HG03103 (cell line): ENCODE measurements at regions not wholly inside any gene's neighbourhood (a gene's known extent, or its start where the extent isn't known, plus 50 kb on each side); places are given as distances from the start of the nearest gene placed in this dataset.

Experiments
- ATAC-seq: cut with Tn5 transposase; IDR thresholded peaks from one replicate; pipeline ENCODE4 v1.9.1; 2021; ENCODE audit warnings: low read depth; ENCODE audit not compliant: unreplicated experiment

DNA sequence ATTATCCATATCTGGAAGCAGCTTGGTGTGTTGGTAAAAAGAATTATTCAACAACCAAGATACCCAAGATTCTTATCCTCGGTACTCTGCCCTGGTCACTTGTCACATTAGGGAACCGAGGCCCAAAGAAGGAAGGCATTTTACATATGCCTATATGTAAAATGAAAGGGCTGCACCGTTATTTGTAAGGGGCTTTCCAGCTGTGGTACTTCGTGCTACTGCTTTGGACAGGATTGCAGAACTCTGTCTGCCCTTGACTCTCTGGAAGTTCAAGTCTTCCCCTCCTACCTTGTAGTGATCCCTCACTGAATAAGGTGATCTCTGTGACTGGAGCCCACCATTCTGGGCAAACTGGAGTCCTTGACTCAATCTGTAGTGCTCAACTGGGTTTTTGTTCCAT lies 198.9 kb upstream of the TOPAZ1 start:
- ATAC-seq, result no peak

DNA sequence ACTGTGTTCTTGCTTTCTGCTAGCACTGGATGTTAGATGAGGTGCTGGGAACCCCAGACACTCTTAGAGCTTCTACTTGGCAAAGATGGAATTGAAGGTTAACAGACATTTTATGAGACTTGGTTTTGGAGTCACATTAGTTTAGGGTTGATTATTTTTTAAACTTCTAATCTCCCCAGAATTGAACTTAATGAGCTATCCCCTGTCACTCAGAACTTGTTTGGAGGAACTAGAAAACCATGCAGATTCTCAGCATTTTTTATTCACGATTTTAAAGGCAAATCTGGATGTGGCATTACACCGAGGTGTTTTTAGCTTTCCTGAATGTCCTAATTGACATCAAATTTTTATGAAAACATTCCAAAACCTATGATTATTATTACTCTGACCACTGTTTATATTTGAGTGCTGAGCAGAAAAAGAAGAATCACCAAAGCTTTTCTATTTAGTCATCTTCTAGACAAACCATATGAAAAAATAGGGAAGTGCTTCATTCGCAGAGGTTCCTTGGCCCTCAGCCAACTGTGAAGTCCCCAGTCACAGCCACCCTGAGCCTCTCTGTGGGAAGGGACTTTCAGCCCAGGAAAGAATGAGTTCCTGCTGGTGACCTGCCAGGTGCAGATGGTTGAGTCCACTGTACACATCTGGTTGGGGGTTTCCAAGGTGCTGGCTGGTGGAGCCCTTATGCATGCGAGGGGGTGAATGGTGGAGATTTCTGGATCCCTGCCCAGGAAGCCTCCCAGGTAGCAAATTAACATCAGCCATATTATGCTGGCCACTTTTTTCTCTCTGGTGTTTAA lies 196.0 kb upstream of the TOPAZ1 start:
- peak; percentile 82 for ATAC-seq

DNA sequence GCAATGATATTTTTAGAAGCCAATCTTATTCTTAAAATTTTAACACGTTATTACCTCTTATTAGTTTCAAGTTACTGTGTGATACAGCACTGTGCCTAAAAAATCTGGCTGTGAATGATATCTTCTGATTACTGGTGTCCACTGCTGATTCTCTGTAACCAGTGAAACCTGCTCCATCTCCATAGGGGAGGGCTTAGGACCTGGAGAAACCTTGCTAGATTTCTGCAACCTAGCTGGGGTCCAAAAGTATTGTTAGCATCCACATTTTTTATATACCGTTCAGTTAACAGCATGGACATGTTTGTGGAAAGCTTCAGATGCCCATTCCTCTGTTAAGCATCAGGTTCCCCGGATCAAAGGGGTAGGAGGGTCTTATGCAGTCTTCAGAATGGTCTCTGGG lies 193.9 kb upstream of the TOPAZ1 start:
- ATAC-seq, result no peak

DNA sequence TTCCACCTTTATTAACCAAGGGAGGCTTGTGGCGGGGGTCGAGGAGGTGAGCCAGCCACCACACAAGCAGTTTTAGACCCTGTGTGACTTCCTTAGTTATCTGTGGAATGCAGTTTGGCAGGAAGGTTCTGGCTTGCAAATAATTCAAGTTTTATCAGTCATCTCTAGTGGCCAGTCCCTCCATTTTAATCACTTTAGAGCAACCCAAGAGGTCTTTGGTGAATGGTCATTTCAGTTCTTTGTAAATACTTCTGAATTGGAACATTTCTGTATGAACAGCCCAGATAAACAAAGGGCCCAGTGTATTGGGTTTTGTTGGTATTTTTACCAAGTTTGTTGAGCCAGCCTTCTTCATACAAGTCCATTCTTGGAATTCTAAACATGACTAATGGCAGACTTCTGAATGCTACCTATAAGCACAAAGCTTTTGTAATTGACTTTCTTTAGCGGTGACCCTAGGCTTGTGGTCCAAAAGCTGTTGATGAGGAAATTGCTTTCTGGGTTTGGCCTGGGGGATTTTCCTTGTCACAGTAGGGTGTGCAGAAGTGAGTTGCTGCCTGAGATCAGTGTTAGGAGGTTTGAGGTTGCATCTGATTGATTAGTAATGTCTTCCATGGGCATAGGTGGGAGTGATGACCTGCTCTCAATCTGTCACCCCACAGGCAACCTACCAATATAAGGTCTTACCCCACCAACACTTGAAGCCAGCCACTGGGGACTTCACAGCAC lies 193.3 kb upstream of the TOPAZ1 start:
- no peak for ATAC-seq

DNA sequence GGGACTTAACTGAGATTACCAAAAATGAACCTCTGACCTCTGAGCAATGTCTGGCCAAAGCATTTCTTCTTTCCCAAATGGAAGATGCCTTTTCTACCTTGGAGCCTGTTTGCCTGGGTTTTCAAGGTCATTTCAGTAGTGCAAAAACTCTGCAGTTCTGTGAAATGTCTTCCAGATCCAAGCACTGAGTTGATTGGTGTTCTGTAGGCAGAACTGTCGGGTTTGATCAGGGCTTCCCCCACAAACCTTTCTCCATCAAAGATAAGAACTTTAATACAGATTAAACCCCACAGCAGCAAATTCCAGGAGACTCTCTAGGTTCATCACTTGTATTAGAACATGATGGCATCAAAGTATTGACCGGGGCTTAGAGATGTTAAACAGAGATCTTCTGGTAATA lies 192.7 kb upstream of the TOPAZ1 start:
- ATAC-seq, result no peak

GRCh38 chr3:44050101-44050500 lies 191.6 kb upstream of the TOPAZ1 start:
- no peak for ATAC-seq

DNA sequence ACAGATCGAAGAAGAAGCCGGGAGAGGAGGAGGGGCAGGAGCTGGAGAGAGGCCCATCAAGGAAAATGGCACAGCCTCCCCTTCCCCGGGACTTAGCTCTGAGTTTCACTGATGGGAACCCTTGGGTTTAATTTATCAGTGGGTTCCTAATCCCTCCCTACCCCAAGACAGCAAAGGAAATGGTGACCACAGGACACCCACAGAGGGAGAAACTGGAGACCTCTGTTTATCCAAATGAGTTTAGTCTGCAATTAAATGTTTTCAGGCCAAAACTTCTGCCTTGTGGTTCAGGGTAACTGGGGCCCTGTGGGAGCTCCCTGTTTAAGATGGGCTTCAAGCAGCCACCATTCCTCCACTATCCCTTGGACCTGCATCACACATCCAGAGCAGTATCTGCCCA lies 190.8 kb upstream of the TOPAZ1 start:
- no peak for ATAC-seq

DNA sequence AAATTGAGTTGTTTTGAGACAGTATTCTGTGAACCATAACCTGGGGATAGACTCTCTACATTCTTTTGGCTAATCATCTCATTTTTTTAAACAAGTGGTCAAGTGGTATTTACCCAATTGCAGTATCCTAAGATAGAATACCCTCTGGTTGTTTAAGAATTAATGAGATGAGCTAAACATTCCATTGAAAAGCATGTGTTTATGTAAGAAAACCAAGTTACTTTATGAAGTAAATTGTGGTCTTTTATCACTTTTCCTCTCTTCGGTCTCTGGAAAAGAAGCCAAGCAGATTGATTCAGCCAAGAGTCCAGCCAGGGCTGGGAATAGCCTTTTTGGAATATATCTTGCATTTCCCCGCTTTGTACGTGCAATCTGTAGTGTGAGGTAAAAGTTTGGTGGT lies 185.7 kb upstream of the TOPAZ1 start:
- ATAC-seq, result no peak

DNA sequence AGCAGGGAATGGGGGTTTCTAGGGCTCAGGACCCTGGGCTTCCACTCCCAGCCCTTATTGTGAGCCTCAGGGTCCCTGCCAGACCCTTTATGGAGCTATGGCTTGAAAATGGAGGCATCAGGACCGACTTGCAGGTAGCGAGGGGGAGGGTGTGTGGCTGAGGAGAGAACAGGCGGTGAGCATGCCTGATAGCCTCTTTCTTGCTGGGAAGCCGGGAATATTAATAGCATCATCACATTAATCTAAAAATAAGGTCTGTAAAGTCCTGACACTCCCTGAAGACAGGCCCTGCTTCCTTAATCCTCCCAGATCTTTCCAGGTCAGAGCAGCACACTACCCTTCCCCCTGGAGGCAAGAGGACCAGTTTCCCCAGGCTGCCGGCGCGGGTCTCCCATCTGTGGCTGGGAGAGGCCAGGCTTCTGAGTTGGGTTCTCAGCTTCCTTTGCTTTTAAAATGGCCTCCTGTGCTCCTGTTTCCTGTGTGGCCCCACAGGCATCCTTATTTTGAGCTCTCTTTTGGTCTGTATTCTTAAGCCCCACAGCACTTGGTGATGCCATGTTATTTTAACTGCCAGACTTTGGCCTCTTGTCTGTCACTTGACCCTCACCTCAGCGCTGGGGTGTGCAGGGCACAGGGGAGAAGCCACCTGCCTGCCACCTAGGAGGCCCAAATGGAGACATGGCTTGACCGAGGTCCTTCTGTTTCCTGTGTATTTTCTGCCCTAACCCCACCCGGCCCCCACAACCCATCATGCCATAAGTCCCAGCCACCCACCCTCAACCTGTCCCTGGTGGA lies 185.0 kb upstream of the TOPAZ1 start:
- no peak for ATAC-seq

DNA sequence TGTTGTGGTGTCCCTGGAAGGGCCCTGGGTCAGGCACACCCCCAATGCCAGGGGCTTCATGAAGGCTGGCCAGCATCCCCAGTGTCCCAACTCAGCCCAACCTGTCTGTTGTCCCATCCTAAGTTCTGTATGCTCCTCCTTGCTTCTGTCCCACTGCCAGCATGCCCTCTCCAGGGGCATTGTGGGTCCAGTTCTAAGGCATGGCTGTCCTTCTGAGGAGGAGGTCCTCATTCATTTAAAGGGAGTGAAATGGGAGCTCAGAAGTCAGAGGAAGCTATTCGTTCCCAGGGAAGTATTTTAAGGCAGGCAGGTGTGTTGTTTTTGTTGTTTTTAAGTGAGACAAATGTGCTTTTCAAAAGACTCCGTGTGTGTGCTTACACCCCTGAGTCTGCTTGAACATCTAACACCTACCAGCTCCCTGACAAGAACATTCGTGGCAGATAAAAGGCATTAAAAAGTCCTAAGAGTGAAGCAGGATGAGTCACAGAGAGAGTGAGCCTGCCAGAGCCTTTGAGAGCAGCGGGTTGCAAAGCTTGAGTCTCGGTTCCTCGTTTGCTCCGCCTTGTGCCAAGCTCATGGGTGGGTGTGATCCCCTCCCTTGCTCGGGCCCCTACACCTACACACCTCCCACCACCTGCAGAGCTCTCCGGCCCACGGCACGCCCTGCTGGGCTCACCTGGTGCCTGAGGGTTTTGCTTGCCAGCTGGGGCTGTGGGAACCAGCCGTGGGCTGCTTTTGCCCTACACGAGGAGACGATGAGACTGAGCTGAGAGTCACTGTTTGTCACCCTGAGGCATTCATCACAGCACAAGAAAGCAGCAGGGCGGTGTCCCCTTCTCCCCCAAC lies 183.4 kb upstream of the TOPAZ1 start:
- peak; percentile 90 for ATAC-seq

DNA sequence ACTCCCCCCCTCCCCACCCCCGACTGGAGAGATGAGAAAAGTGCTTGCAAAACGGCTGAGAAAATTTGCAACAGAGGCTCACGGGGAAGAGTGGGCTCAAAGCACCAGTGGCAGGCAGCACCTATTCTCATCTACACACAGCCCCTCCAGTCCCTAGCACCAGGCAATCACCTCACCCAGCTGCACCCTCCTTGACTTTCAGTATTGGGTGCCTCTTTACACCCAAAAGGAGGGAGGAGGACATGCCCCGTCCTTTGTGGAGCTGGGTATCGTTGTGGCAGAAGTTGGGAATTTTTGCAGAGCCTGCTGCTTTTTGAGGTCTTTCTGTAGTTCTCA lies 182.8 kb upstream of the TOPAZ1 start:
- ATAC-seq, result peak; percentile 4

DNA sequence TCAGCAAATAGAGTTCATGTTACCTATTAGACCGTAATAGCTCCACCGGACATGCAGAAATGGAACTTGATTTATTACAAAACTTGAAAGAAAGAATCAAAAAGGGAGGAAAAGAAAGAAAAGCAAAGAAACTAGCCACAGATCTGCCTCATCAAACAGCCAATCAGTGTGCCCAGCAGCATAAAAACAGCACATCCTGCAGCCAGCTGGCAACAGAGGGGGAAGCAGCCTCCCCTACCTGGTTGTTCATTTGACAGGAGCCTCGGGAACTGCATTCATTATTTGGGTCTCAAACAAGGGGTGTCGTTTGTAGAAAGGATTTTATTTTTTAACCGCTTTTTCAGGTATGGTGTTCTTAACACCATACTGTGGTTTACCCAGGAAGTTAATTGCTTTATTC lies 181.5 kb upstream of the TOPAZ1 start:
- no peak for ATAC-seq

- ATAC-seq, result no peak
Measured at GRCh38 chr3:44061268-44061667, 180.4 kb upstream of the TOPAZ1 start.

- ATAC-seq, result no peak
Measured at GRCh38 chr3:44061961-44062360, 179.7 kb upstream of the TOPAZ1 start.

- ATAC-seq, result no peak
Measured at GRCh38 chr3:44065311-44066094, 176.2 kb upstream of the TOPAZ1 start.

DNA sequence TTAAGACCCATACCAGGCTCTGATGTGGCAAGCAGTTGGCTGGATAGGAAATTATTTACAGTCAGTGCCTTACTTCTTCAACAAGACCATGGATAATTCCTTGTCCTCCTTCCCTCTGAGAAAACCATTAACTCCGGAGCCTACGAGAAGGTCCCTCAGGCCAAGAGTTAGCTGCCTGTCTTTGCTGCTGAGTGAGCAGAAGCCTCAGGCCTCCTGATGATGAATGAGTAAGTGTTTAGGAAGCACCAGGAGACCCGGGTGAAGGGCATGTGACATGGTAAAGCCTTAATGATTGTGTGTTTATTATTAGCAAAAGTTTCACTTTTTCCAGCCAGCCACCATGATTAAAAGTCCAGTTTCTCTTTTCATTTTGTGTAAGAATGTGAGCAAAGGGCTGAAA lies 174.9 kb upstream of the TOPAZ1 start:
- ATAC-seq, result no peak

GRCh38 chr3:44067431-44067830 lies 174.3 kb upstream of the TOPAZ1 start:
- ATAC-seq, result no peak

DNA sequence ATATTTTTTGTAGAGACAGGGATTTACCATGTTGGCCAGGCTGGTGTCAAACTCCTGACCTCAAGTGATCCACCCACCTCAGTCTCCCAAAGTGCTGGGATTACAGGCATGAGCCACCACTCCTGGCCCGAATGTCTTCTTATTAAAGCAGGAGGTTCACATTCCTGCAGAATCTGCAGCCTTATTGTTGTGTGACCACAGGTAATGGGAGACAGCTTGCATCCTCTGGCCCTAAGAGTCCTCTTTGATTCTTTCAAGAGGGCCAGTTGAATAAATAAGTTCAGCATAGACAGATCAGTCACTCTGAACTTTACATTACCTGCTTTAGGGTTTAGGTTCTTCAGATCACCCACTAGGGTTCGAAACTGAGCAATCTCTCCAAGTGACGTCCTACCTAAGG lies 172.9 kb upstream of the TOPAZ1 start:
- no peak for ATAC-seq

DNA sequence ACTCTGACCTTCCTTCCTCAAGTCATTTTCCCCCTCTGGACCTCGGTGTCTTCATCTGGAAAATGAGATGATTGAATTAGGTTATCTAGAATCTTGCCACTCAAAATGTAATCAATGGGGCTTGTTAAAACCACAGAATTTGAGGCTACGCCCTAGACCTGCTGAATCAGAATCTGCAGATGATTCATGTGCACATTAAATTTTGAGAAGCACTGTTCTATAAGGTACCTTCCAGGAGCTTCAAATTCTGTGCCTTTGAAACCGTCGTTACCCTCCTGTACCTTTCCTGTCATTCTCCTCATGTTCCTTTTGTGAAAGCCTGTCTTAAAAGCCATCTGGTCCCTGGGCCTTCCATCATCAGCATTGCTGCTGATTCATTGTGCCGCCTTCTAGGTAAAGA lies 172.4 kb upstream of the TOPAZ1 start:
- no peak for ATAC-seq
